ENCODE measurements at regions not wholly inside any gene's neighbourhood (a gene's known extent, or its start where the extent isn't known, plus 50 kb on each side); places are given as distances from the start of the nearest gene placed in this dataset.

- H3K36me3 Mint-ChIP-seq (ENCODE audit: insufficient read depth, unreplicated experiment): no peaks in the 10 kb centered on the region
- intact Hi-C loops (cut with micrococcal nuclease; ENCODE audit: unreplicated experiment): no loop called here
- CTCF ChIA-PET: no interaction called here
- no peaks in the 10 kb centered on the region for H3K9me3 Mint-ChIP-seq (ENCODE audit: low read depth, unreplicated experiment)
- no peak overlapping the region for H3K27ac Mint-ChIP-seq (ENCODE audit: unreplicated experiment)
- DNase-seq: no peak
- no peak overlapping the region for H3K4me3 Mint-ChIP-seq (ENCODE audit: low read depth, unreplicated experiment)
- peaks cover 56% of the 10 kb centered on the region for H3K27me3 Mint-ChIP-seq (ENCODE audit: unreplicated experiment)
- H3K4me1 Mint-ChIP-seq (ENCODE audit: low read depth, unreplicated experiment): no peaks in the 10 kb centered on the region
- no TSS peak for BruUV-seq (replicated peaks)
- TF ChIP-seq CTCF (IDR thresholded peaks at IDR 0.05; ENCODE audit: unreplicated experiment): no peak
Observed at GRCh38 chr12:98291828-98292227, 223.6 kb upstream of the TMPO start.

- Mint-ChIP-seq H3K27me3 (ENCODE audit: unreplicated experiment) (peaks cover 66% of the 10 kb centered on the region), H3K27ac (ENCODE audit: unreplicated experiment) (no peak overlapping the region), H3K36me3 (ENCODE audit: insufficient read depth, unreplicated experiment) (no peaks in the 10 kb centered on the region), H3K4me3 (ENCODE audit: low read depth, unreplicated experiment) (no peak overlapping the region), H3K4me1 (ENCODE audit: low read depth, unreplicated experiment) (no peaks in the 10 kb centered on the region), H3K9me3 (ENCODE audit: low read depth, unreplicated experiment) (no peaks in the 10 kb centered on the region)
- intact Hi-C loops (cut with micrococcal nuclease; ENCODE audit: unreplicated experiment): no loop called here
- TF ChIP-seq CTCF (IDR thresholded peaks at IDR 0.05; ENCODE audit: unreplicated experiment): no peak
- BruUV-seq (replicated peaks): no TSS peak
- CTCF ChIA-PET: no interaction called here
- no peak for DNase-seq
Observed at GRCh38 chr12:98294051-98294805, 221.2 kb upstream of the TMPO start.

GRCh38 chr12:98295681-98296080 lies 219.7 kb upstream of the TMPO start:
- no peaks in the 10 kb centered on the region for H3K9me3 Mint-ChIP-seq (ENCODE audit: low read depth, unreplicated experiment)
- DNase-seq: no peak
- CTCF ChIA-PET: no interaction called here
- BruUV-seq (replicated peaks): no TSS peak
- no peaks in the 10 kb centered on the region for H3K36me3 Mint-ChIP-seq (ENCODE audit: insufficient read depth, unreplicated experiment)
- no peak for TF ChIP-seq CTCF (IDR thresholded peaks at IDR 0.05; ENCODE audit: unreplicated experiment)
- H3K27me3 Mint-ChIP-seq (ENCODE audit: unreplicated experiment): peaks cover 69% of the 10 kb centered on the region
- H3K27ac Mint-ChIP-seq (ENCODE audit: unreplicated experiment): no peak overlapping the region
- intact Hi-C loops (cut with micrococcal nuclease; ENCODE audit: unreplicated experiment): no loop called here
- no peaks in the 10 kb centered on the region for H3K4me1 Mint-ChIP-seq (ENCODE audit: low read depth, unreplicated experiment)
- H3K4me3 Mint-ChIP-seq (ENCODE audit: low read depth, unreplicated experiment): no peak overlapping the region

- CTCF ChIA-PET: no interaction called here
- H3K27ac Mint-ChIP-seq (ENCODE audit: unreplicated experiment): no peak overlapping the region
Observed at GRCh38 chr12:98296462-98297079, 218.8 kb upstream of the TMPO start.

More at GRCh38 chr12:98296462-98297079, 218.8 kb upstream of the TMPO start:
- no peak for TF ChIP-seq CTCF (IDR thresholded peaks at IDR 0.05; ENCODE audit: unreplicated experiment)
- Mint-ChIP-seq H3K4me3 (ENCODE audit: low read depth, unreplicated experiment) (no peak overlapping the region), H3K9me3 (ENCODE audit: low read depth, unreplicated experiment) (no peaks in the 10 kb centered on the region), H3K27me3 (ENCODE audit: unreplicated experiment) (peaks cover 74% of the 10 kb centered on the region), H3K4me1 (ENCODE audit: low read depth, unreplicated experiment) (no peaks in the 10 kb centered on the region), H3K36me3 (ENCODE audit: insufficient read depth, unreplicated experiment) (no peaks in the 10 kb centered on the region)
- intact Hi-C loops (cut with micrococcal nuclease; ENCODE audit: unreplicated experiment): no loop called here
- no TSS peak for BruUV-seq (replicated peaks)
- peak; percentile 12 for DNase-seq
